ENCODE measurements at regions not wholly inside any gene's neighbourhood (a gene's known extent, or its start where the extent isn't known, plus 50 kb on each side); places are given as distances from the start of the nearest gene placed in this dataset.

- CTCF ChIA-PET = interaction anchor here (0.6 to 6.2 kb wide), 60 partner anchors 9 to 338 kb away, joined by 3 to 73 read pairs (median 5); partner anchors contain the start of genes CCDC83 and PICALM
- no peak overlapping the region; the same call in 1 of the 2 replicates for H3K4me3 ChIP-seq (ENCODE audit: low read depth, low read length)
- POLR2A ChIA-PET = interaction anchor here (0.6 to 1.4 kb wide), 5 partner anchors 20 to 543 kb away, joined by 3 to 5 read pairs (median 4); no protein-coding TSS in a partner anchor
- no peak for DNase-seq (ENCODE audit: low read depth, low spot score)
- TF ChIP-seq CTCF (IDR thresholded peaks at IDR 0.05; ENCODE audit: insufficient read depth, low read length, missing control alignments) = peak; percentile 72
Observed at GRCh38 chr11:86193297-86194095, 51.1 kb upstream of the EED start.

- no peak for TF ChIP-seq CTCF (IDR thresholded peaks at IDR 0.05; ENCODE audit: insufficient read depth, low read length, missing control alignments)
- ChIA-PET POLR2A (interaction anchor here (1.1 to 1.4 kb wide), 2 partner anchors 123 to 151 kb away, joined by 5 read pairs; no protein-coding TSS in a partner anchor), CTCF (interaction anchor here (0.6 to 6.2 kb wide), 41 partner anchors 8 to 338 kb away, joined by 3 to 73 read pairs (median 6); partner anchors contain the start of genes CCDC83 and PICALM)
- no peak for DNase-seq (ENCODE audit: low read depth, low spot score)
- no peak overlapping the region for H3K4me3 ChIP-seq (ENCODE audit: low read depth, low read length)
Observed at GRCh38 chr11:86192519-86193257, 51.9 kb upstream of the EED start.

- no peak overlapping the region for H3K4me3 ChIP-seq (ENCODE audit: low read depth, low read length)
- no peak for DNase-seq (ENCODE audit: low read depth, low spot score)
- TF ChIP-seq CTCF (IDR thresholded peaks at IDR 0.05; ENCODE audit: insufficient read depth, low read length, missing control alignments) = no peak
- ChIA-PET CTCF (interaction anchor here (2.9 to 6.2 kb wide), 2 partner anchors 17 to 149 kb away, joined by 17 to 73 read pairs; no protein-coding TSS in a partner anchor), POLR2A (no interaction called here)
Observed at GRCh38 chr11:86191874-86192273, 52.7 kb upstream of the EED start.

- no peak overlapping the region for H3K4me3 ChIP-seq (ENCODE audit: low read depth, low read length)
- no peak for DNase-seq (ENCODE audit: low read depth, low spot score)
- no peak for TF ChIP-seq CTCF (IDR thresholded peaks at IDR 0.05; ENCODE audit: insufficient read depth, low read length, missing control alignments)
- CTCF ChIA-PET = interaction anchor here (0.6 to 3.7 kb wide), 2 partner anchors 145 to 320 kb away, joined by 3 to 17 read pairs; no protein-coding TSS in a partner anchor
- POLR2A ChIA-PET = no interaction called here
Observed at GRCh38 chr11:86187027-86187426, 57.5 kb upstream of the EED start.

GRCh38 chr11:86186386-86186785 lies 58.2 kb upstream of the EED start:
- no peak overlapping the region for H3K4me3 ChIP-seq (ENCODE audit: low read depth, low read length)
- DNase-seq (ENCODE audit: low read depth, low spot score) = no peak
- TF ChIP-seq CTCF (IDR thresholded peaks at IDR 0.05; ENCODE audit: insufficient read depth, low read length, missing control alignments) = no peak
- CTCF ChIA-PET = interaction anchor here (0.7 to 3.7 kb wide), 2 partner anchors 12 to 144 kb away, joined by 3 to 17 read pairs; no protein-coding TSS in a partner anchor
- POLR2A ChIA-PET = no interaction called here

- H3K4me3 ChIP-seq (ENCODE audit: low read depth, low read length) = no peak overlapping the region
- CTCF ChIA-PET = interaction anchor here (3.0 to 3.7 kb wide), 2 partner anchors 8 to 143 kb away, joined by 17 to 22 read pairs; no protein-coding TSS in a partner anchor
- POLR2A ChIA-PET = no interaction called here
- TF ChIP-seq CTCF (IDR thresholded peaks at IDR 0.05; ENCODE audit: insufficient read depth, low read length, missing control alignments) = no peak
- no peak for DNase-seq (ENCODE audit: low read depth, low spot score)
Observed at GRCh38 chr11:86185381-86185750, 59.2 kb upstream of the EED start.

Measured in AG04449 (cell line).